Amygdala (tissue), 56 donors: ENCODE measurements at regions not wholly inside any gene's neighbourhood (a gene's known extent, or its start where the extent isn't known, plus 50 kb on each side); places are given as distances from the start of the nearest gene placed in this dataset.
A peak's percentile ranks its signal among the peaks of the same experiment; 100 is the strongest.
"Not testable (repeated sequence)": the region's sequence is repeated elsewhere in the genome, so short reads cannot be mapped to it uniquely, and the experiment has no call there.

Source experiments
- DNase-seq, 56 donors: peaks; one replicate each; lab custom pipeline; 2025; lab: John Stamatoyannopoulos, UW

DNA sequence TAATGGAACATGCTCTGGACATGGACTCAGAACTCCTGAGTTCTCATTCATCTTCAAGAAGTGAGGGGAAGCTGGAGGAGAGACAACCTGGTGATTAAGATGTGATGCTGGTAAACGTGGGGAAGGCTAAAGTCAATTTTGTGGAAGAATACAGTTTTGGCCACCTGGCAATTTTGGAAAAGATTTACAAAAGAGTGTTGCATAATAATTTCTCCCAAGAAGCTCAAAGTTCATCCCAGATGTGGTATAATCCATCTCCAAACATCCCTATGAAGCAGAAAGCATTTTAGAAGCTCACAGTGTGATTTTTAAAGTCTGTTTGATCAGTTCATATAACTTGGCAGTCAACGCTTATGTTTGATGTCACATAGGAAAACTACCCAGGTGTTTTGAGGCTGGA, 208.7 kb downstream of the LMX1A start:
- no peak for DNase-seq

GRCh38 chr1:165144757-165145397, 211.6 kb downstream of the LMX1A start:
- peak in 37 of 56 donors; percentile 1 to 68 (median 20) for DNase-seq

DNA sequence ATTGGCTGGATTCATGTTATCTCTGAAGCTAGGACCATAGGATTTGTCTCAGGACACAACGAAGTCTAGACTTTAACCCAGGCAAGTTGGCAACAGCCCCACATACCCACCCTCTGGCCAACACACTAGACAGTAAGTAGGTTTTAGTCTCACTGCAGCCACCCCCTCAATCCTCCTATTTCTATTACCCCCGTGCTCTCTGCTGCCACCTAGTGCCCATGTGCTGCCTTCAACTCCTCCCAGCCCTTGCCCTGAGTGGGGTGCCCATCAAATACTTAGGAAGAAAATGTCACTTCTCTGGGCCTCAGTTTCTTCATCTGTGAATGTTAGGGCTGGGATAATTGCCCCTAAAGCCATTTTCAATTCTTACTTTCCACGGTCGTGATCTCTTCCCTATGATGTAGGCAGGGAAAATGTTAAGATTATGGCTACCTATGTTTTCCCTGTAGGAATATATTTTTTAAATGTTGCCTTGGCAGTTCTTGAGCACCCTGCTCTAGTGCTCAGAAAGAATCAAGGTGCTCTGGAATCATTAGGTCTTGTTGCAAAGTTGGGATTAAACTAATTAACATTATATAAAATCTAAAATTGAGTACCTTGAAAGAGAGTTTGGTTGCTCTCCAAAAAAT, 213.0 kb downstream of the LMX1A start:
- DNase-seq: no peak

GRCh38 chr1:165138960-165139359, 217.6 kb downstream of the LMX1A start:
- no peak for DNase-seq

- DNase-seq: no peak
Measured at GRCh38 chr1:165137551-165138316, 218.8 kb downstream of the LMX1A start.

- DNase-seq: no peak
Measured at GRCh38 chr1:165134431-165134830, 222.1 kb downstream of the LMX1A start.

DNA sequence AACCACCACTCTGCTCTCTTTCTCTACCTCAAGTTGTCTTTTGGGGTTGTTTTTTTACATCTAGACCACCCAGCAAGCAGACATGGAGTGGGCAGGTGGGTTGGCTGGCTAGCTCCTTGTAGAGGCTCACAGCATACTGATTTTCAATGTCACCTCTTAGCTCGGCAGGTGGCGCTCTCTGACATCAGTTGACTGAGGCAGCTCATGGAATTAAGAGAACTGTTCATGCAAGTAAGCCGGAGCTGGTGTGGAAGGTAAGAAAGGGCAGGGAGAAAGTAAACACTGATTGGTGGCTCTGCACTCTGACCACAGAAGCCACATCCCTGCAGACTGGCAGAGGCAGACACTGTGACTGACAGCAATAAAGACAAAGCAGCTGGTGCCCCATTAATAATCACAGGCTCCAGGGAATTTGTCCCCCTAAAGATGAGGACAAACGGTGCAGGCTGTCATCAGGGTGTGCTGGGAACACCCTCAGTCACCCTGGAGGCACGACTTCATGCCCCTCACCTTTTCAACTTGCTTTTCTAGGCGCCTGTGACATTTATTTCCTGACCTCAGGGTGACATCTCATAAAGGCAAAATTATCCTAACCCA, 226.8 kb downstream of the LMX1A start:
- DNase-seq: peak in 39 of 56 donors; percentile 1 to 72 (median 26)

GRCh38 chr1:165124772-165125171, 231.7 kb downstream of the LMX1A start:
- DNase-seq: no peak

GRCh38 chr1:165119086-165119485, 237.4 kb downstream of the LMX1A start:
- no peak for DNase-seq

- no peak for DNase-seq
Measured at GRCh38 chr1:165117482-165117881, 239.0 kb downstream of the LMX1A start.

DNA sequence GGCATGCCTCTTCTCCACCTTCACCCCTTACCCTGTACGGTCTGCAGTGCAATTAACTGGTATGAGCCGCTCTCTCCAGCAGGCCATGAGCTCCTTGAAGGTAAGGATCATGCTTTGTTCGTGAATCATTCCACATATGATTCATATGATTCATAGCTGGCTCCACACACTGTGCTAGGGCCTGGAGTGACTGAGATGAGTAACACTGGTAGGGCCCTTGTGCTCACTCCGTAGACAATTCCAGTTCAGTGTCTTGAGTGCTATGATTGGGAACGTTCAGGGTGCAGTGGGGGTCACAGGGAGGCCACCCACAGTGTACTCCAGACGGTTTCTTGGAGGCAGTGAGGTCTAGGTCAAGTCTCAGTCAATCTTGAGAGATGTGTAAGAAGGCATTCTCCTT, 239.8 kb downstream of the LMX1A start:
- DNase-seq: no peak

GRCh38 chr1:165116171-165116570, 240.3 kb downstream of the LMX1A start:
- DNase-seq: no peak

- no peak for DNase-seq
Measured at GRCh38 chr1:165114889-165115285, 241.6 kb downstream of the LMX1A start.

DNA sequence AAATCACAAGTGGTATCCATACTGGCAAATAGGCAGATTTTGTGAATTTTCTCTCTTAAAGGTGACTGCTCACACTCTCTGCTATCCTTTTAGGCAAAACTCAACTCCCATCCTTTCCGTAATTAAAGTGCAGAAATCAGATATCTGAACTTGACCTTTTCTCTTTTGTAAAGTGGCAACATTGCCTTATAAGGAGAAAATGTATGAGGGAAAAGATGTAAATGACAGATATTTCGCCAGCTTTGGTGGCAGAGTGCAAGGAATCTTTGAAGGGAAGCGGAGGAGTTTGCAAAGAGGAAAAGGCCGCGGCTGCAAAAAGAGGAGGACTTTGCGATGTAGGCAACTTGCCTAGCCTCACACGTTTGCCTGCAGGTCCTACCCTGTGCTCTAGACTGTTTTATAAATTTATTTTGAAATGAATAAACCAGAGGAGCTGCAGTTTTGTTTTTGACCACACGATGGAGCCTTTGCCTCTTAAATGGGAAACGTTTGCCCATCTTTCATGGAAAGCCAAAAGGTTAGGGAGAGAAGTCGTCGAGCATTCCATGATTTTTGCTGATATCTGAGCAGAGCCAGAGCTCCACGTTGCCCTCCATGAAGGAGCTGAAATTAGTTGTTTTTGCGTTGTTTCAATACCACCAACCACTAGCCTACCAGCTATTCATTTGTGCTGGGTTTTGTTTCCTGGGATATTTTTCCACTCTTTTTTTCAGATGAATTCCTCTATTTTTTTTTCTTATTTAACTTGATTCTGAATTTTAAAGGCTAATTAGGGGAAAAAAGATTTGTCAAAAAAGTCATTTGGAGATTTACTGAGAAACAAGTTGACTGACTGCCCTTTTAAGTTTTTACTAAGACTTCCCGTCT, 242.3 kb downstream of the LMX1A start:
- DNase-seq: peak in 24 of 56 donors; percentile 1 to 70 (median 9)

DNA sequence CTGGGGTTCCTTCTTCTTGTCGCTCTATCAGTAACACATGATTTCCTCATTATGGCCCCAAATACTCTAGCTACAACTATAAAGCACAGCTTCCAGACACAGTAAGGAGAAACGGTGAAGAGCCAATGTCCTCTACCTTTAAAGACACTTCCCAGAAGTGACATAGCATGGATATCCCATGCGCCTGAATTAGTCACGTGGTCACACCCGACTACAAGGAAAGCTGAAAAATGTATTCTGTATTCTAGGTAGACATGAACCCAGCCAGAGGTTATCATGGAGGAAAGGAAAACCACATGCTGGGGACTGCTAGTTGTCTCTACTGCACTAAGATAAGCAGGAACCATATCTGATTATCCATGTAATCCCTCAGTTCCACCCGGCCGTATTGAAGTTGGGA, 244.3 kb downstream of the LMX1A start:
- no peak for DNase-seq

DNA sequence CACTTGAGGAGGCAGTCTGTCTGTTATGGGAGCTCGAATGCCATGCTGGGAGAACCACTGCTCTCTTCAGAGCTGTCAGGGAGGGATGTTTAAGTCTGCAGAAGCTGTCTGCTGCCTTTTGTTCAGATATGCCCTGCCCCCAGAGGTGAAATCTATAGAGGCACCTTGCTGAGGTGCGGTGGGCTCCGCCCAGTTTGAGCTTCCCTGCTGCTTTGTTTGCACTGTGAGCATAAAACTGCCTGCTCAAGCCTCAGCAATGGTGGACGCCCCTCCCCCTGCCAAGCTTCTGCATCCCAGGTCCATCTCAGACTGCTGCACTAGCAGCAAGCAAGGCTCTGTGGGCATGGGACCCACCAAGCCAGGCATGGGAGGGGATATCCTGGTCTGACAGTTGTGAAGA, 247.5 kb downstream of the LMX1A start:
- DNase-seq: no peak

- DNase-seq: not testable (repeated sequence)
Measured at GRCh38 chr1:165092542-165093162, 263.9 kb downstream of the LMX1A start.

GRCh38 chr1:165080253-165080896, 276.1 kb downstream of the LMX1A start:
- no peak for DNase-seq

DNA sequence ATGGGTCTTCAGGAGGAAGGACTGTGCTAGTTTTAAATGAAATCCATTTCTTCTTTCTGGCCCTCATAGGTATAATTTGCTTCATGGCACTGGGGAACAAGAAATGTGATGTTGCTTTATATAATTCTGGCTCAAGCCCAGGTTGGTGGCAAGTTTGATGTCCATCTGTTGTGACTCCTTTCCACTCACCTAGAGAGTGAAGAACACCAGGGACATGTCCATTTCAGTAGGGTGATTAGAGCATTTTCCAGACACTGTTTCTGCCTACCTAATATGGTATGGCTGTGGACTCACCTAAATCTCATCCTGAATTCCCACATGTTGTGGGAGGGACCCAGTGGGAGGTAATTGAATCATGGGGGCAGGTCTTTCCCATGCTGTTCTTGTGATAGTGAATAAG, 278.1 kb downstream of the LMX1A start:
- DNase-seq: no peak
